HCT116 (cell line): ENCODE measurements at regions not wholly inside any gene's neighbourhood (a gene's known extent, or its start where the extent isn't known, plus 50 kb on each side); places are given as distances from the start of the nearest gene placed in this dataset.

Source experiments
- EZH2 ChIP-seq: fragments of 200-600 bp; sonication (generic); IDR thresholded peaks from 2 replicates; pipeline ENCODE4 v1.6.1; 2017; ENCODE audit warnings: antibody characterized with exemption, mixed run types
- JUND ChIP-seq: IDR thresholded peaks from 2 replicates; pipeline ENCODE4 v1.6.1; 2012
- POLR2A ChIP-seq: IDR thresholded peaks from 2 replicates; pipeline ENCODE4 v1.7.0; 2011; ENCODE audit warnings: borderline replicate concordance; ENCODE audit not compliant: insufficient read depth, insufficient read length; ENCODE audit errors: extremely low read depth
- POLR2AphosphoS5 ChIP-seq: IDR thresholded peaks from 2 replicates; pipeline ENCODE4 v1.6.1; 2011; ENCODE audit warnings: mild to moderate bottlenecking, low read depth, low read length, moderate library complexity
- RAD21 ChIP-seq: IDR thresholded peaks from 2 replicates; pipeline ENCODE4 v1.6.1; 2012; ENCODE audit warnings: low read depth, mild to moderate bottlenecking
- SIN3A ChIP-seq: IDR thresholded peaks from 2 replicates; pipeline ENCODE4 v1.6.1; 2012; ENCODE audit warnings: low read depth
- SP1 ChIP-seq: IDR thresholded peaks from 2 replicates; pipeline ENCODE4 v1.6.1; 2012; ENCODE audit warnings: low read depth
- SRF ChIP-seq: IDR thresholded peaks from 2 replicates; pipeline ENCODE4 v1.6.1; 2012; ENCODE audit warnings: low read depth
- YY1 ChIP-seq: IDR thresholded peaks from 2 replicates; pipeline ENCODE4 v1.6.1; 2011; ENCODE audit warnings: low read length, low read depth, moderate library complexity, mild to moderate bottlenecking; ENCODE audit not compliant: insufficient replicate concordance; ENCODE audit errors: extremely low read depth
- TF ChIP-seq, protein P1 (sequence below), 3 experiments: fragments of 200-600 bp in 1 of 3; sonication (generic) in 1 of 3; IDR thresholded peaks in 2 of 3; conservative IDR thresholded peaks in 1 of 3; 2 replicates each; pipeline ENCODE4 v1.5.1; 2012 to 2017; ENCODE audit warnings: low read depth in 2 of 3, low read length in 2 of 3, antibody characterized with exemption in 1 of 3, borderline replicate concordance in 1 of 3, control low read depth in 1 of 3, mild to moderate bottlenecking in 1 of 3, mixed read lengths in 1 of 3, mixed run types in 1 of 3, moderate library complexity in 1 of 3; ENCODE audit not compliant: insufficient read depth in 1 of 3
- TF ChIP-seq, protein P2 (sequence below): IDR thresholded peaks from 2 replicates; pipeline ENCODE4 v1.6.1; 2012

DNA sequence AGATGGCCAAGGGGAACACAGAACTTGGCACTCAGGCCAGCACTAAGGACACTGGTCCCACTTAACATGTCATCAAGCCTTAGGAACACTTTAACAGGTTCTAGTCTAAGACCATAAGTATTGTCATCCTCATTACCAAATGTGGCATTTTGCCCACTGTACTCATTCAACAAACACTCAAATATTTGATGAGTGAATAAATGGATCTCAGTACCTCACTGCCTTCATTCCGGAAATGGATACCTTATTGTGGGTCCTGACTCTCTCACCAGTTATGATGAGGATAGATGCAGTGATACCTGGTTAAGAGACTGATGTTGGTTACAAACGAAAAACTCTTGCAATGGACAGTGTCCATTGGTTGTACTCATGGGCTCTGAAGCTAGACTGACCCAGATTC, 455.2 kb upstream of the DYNLRB2 start:
- no peak for TF ChIP-seq RAD21
- no peak for TF ChIP-seq POLR2A
- no peak for TF ChIP-seq SRF
- TF ChIP-seq, protein P1, sequence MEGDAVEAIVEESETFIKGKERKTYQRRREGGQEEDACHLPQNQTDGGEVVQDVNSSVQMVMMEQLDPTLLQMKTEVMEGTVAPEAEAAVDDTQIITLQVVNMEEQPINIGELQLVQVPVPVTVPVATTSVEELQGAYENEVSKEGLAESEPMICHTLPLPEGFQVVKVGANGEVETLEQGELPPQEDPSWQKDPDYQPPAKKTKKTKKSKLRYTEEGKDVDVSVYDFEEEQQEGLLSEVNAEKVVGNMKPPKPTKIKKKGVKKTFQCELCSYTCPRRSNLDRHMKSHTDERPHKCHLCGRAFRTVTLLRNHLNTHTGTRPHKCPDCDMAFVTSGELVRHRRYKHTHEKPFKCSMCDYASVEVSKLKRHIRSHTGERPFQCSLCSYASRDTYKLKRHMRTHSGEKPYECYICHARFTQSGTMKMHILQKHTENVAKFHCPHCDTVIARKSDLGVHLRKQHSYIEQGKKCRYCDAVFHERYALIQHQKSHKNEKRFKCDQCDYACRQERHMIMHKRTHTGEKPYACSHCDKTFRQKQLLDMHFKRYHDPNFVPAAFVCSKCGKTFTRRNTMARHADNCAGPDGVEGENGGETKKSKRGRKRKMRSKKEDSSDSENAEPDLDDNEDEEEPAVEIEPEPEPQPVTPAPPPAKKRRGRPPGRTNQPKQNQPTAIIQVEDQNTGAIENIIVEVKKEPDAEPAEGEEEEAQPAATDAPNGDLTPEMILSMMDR (IDR thresholded peaks at IDR 0.05 in 2 of 3, conservative IDR thresholded peaks at IDR 0.05 in 1 of 3; ENCODE audit: borderline replicate concordance in 1 of 3, insufficient read depth in 1 of 3, low read depth in 2 of 3, low read length in 2 of 3) = no peak
- no peak for TF ChIP-seq SP1
- TF ChIP-seq POLR2AphosphoS5 = no peak
- TF ChIP-seq, protein P2, sequence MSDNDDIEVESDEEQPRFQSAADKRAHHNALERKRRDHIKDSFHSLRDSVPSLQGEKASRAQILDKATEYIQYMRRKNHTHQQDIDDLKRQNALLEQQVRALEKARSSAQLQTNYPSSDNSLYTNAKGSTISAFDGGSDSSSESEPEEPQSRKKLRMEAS = no peak
- no peak for TF ChIP-seq SIN3A
- no peak for TF ChIP-seq EZH2
- TF ChIP-seq JUND = no peak
- no peak for TF ChIP-seq YY1
